SH-SY5Y (cell line): ENCODE measurements at regions not wholly inside any gene's neighbourhood (a gene's known extent, or its start where the extent isn't known, plus 50 kb on each side); places are given as distances from the start of the nearest gene placed in this dataset.

ENCODE experiments used
- GATA2 ChIP-seq: IDR thresholded peaks from 2 replicates; pipeline ENCODE4 v1.6.1; 2011; ENCODE audit warnings: mild to moderate bottlenecking, low read depth, low read length
- GATA3 ChIP-seq: IDR thresholded peaks from 2 replicates; pipeline ENCODE4 v1.6.1; 2011; ENCODE audit warnings: low read depth, mild to moderate bottlenecking, low read length, moderate library complexity

DNA sequence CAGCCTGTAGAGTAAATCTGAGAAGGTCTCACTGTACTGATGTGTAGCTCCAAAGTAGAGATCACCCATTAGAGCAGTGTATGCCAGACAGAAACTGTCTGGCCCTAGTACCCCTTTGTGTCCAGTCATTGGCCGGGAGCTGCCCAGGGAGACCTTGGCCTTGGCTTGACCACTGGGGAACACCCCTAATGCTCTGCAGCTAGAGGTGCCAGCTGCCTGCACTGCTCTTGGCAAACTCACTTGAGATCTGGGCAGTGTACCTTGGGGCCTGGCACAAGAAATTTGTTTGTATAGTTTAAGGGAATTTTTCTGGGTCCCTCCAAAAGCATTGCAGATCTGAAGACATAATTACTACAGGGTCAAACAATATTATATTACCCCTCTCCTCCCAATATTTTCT, 78.7 kb upstream of the MPHOSPH6 start:
- TF ChIP-seq GATA2 (no peak), GATA3 (no peak)
